RWPE2 (cell line): ENCODE measurements at regions not wholly inside any gene's neighbourhood (a gene's known extent, or its start where the extent isn't known, plus 50 kb on each side); places are given as distances from the start of the nearest gene placed in this dataset.

Source experiments
- ATAC-seq: fragments of 200-7000 bp; cut with Tn5 transposase; 3 replicates; pipeline ENCODE4 v1.9.1; 2021; ENCODE audit warnings: low read depth
- DNase-seq: peaks from one replicate; pipeline ENCODE4 v3.0.0-alpha.2; 2020; ENCODE audit warnings: low spot score
- H3K27ac ChIP-seq: fragments of 450-650 bp; 2 replicates; pipeline ENCODE4 v1.5.1; 2017; ENCODE audit warnings: mild to moderate bottlenecking; ENCODE audit not compliant: poor library complexity, severe bottlenecking
- H3K27me3 ChIP-seq: fragments of 250-450 bp; sonication (Bioruptor Pico); 2 replicates; pipeline ENCODE4 v1.5.1; 2021; ENCODE audit warnings: mild to moderate bottlenecking, moderate library complexity; ENCODE audit not compliant: insufficient read depth, poor library complexity, severe bottlenecking
- H3K36me3 ChIP-seq: fragments of 250-450 bp; sonication (Bioruptor Pico); 2 replicates; pipeline ENCODE4 v1.5.1; 2020; ENCODE audit warnings: low read depth, mild to moderate bottlenecking, moderate library complexity
- H3K4me1 ChIP-seq: fragments of 250-450 bp; sonication (Bioruptor Pico); 2 replicates; pipeline ENCODE4 v1.5.1; 2021; ENCODE audit warnings: mild to moderate bottlenecking, moderate library complexity; ENCODE audit not compliant: insufficient read depth, poor library complexity, severe bottlenecking
- H3K4me3 ChIP-seq: fragments of 250-450 bp; sonication (Bioruptor Pico); 2 replicates; pipeline ENCODE4 v1.5.1; 2021; ENCODE audit warnings: mild to moderate bottlenecking, moderate library complexity; ENCODE audit not compliant: severe bottlenecking
- H3K9me3 ChIP-seq: fragments of 250-450 bp; sonication (Bioruptor Pico); 2 replicates; pipeline ENCODE4 v1.5.1; 2021; ENCODE audit warnings: mild to moderate bottlenecking, moderate library complexity; ENCODE audit not compliant: severe bottlenecking
- CTCF ChIP-seq: fragments of 450-650 bp; IDR thresholded peaks from one replicate; pipeline ENCODE4 v1.5.1; 2017; ENCODE audit warnings: mild to moderate bottlenecking, moderate library complexity; ENCODE audit not compliant: poor library complexity, severe bottlenecking

- Histone ChIP-seq H3K27ac (no peak overlapping the region), H3K4me1 (no peaks in the 10 kb centered on the region), H3K27me3 (no peaks in the 10 kb centered on the region), H3K36me3 (no peaks in the 10 kb centered on the region), H3K4me3 (no peak overlapping the region), H3K9me3 (no peaks in the 10 kb centered on the region)
- ATAC-seq (no peak), DNase-seq (no peak)
- TF ChIP-seq CTCF = no peak
Measured at GRCh38 chr19:30780032-30780431, 407.8 kb downstream of the ZNF536 start.

DNA sequence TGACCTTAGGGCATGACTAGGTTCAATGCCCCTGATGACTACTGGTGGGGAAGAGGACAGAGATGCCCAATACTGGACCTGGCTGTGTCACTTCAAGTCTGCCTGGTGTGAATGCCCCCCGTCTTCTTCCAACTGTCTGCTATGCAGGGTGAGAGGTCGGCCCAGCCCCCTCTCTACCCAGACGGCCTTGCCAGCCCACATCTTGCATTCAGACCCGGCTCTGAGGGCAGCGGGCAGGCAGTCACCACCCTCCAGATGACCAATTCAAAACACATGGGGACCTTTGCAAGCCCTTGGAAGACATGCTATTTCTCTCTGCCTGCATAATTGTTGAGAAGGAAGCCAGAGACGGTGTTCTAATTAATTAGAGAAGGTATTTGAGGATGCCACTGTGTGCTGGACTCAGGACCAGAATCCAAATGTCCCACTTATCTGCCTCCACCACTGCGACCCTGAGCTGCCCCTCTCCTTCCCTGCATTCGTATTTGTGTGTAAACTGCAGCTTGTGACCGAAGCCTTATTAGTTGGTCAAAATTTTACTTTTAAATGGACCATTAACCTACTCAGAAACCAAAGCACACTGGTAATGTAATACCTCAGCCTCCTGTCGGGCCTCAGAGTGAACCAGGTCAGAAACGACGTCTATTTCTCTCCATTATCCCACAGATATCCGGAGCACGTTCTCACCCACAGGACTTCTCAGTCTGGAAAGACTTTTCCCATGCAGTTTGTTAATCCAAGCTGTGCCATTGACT lies 407.0 kb downstream of the ZNF536 start:
- no peak for DNase-seq
- no peak for ATAC-seq
- Histone ChIP-seq H3K27ac (no peak overlapping the region), H3K9me3 (no peaks in the 10 kb centered on the region), H3K4me1 (no peaks in the 10 kb centered on the region), H3K36me3 (no peaks in the 10 kb centered on the region), H3K27me3 (no peaks in the 10 kb centered on the region), H3K4me3 (no peak overlapping the region)
- TF ChIP-seq CTCF = no peak

DNA sequence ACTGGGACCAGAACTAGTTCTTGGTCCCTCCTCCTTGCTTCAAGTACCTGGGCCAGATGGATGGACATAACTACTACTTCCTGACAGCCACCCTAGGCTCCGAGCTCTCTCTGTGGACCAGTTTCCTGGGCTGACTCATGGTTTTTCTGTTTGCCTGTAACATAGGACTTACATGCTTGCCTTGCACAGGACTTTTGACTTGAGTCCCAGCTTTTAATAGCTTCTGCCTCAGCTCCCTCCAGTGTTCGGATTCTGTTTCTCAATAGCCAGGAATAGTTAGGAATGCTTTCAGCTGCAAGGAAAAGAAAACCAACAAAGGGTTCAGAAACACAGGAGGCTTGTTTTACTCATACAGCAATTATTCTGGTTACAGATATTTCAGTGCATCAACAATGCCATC lies 405.9 kb downstream of the ZNF536 start:
- ATAC-seq (no peak), DNase-seq (no peak)
- Histone ChIP-seq H3K9me3 (no peaks in the 10 kb centered on the region), H3K27ac (no peak overlapping the region), H3K27me3 (no peaks in the 10 kb centered on the region), H3K4me1 (no peaks in the 10 kb centered on the region), H3K36me3 (no peaks in the 10 kb centered on the region), H3K4me3 (no peak overlapping the region)
- TF ChIP-seq CTCF = no peak

GRCh38 chr19:30775956-30776355 lies 403.8 kb downstream of the ZNF536 start:
- no peaks in the 10 kb centered on the region for H3K9me3 ChIP-seq
- no peaks in the 10 kb centered on the region for H3K36me3 ChIP-seq
- ATAC-seq = no peak
- TF ChIP-seq CTCF = no peak
- H3K27ac ChIP-seq = no peak overlapping the region
- no peaks in the 10 kb centered on the region for H3K27me3 ChIP-seq
- DNase-seq = no peak
- H3K4me3 ChIP-seq = no peak overlapping the region
- no peaks in the 10 kb centered on the region for H3K4me1 ChIP-seq

DNA sequence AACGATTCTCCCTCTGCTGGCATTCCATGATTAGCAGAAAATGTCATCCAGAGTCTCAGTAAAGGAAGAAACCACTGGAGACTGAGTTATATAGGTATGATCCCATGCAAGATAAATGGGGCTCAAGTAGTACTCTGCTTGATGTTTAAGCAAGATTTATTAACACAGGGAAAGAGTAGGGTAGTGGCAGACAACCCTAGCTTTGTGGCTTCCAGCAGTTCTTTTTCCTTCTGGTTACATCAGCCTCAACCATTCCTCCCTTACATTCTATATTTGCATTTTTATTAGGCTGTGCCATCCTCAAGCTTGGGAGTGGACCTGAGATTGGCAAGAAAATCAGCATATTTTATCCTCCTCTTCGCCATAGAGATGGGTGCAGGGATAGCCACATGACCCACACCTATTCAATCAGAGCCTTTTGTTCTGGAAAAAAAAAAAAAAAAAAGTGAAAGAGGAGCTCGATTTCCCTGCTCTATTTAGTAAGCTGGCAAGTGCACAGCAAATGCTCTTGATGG lies 402.1 kb downstream of the ZNF536 start:
- no peak for ATAC-seq
- DNase-seq = no peak
- no peaks in the 10 kb centered on the region for H3K9me3 ChIP-seq
- TF ChIP-seq CTCF = no peak
- H3K27me3 ChIP-seq = no peaks in the 10 kb centered on the region
- H3K4me3 ChIP-seq = no peak overlapping the region
- H3K4me1 ChIP-seq = no peaks in the 10 kb centered on the region
- H3K36me3 ChIP-seq = no peaks in the 10 kb centered on the region
- no peak overlapping the region for H3K27ac ChIP-seq
